Endothelial cell of umbilical vein (primary cell): ENCODE measurements at regions not wholly inside any gene's neighbourhood (a gene's known extent, or its start where the extent isn't known, plus 50 kb on each side); places are given as distances from the start of the nearest gene placed in this dataset.

Experiments used
- MYC ChIP-seq: IDR thresholded peaks from one replicate; pipeline ENCODE4 v1.6.1; 2011; ENCODE audit warnings: mild to moderate bottlenecking, low read depth, low read length
- POLR2A ChIP-seq: IDR thresholded peaks from 2 replicates; pipeline ENCODE4 v1.6.1; 2012; ENCODE audit warnings: low read depth, mild to moderate bottlenecking, control low read depth, low read length

DNA sequence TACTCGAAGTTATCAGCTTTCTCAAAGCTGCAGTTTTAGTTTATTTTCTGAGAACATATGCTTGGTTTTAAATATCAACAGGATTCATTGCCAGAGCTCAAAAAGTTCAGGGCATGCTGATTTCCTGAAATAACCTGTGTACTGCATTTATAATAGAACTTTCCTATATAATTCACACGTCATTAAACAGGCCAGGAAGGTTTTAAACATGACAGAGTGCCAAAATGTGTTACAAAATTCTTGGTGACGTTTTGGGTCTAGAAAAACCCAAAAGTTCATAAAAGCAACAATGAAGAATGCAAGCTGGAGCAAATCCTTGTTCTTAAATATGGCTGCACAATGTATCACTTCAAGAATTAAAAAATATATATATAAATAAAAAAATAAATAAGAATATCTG lies 1139.1 kb downstream of the CDH11 start:
- TF ChIP-seq MYC (no peak), POLR2A (no peak)
